SK-N-SH treated with all-trans-retinoic acid at 6 μM for 48 hours (cell line): ENCODE measurements at regions not wholly inside any gene's neighbourhood (a gene's known extent, or its start where the extent isn't known, plus 50 kb on each side); places are given as distances from the start of the nearest gene placed in this dataset.

Experiments used
- ATAC-seq: fragments of 200-7000 bp; cut with Tn5 transposase; 3 replicates; pipeline ENCODE4 v1.9.1; 2020; ENCODE audit warnings: mild to moderate bottlenecking, moderate library complexity
- ARNTL ChIP-seq: fragments of 450-650 bp; formaldehyde crosslinking; IDR thresholded peaks from 2 replicates; pipeline ENCODE4 v1.5.0; 2020; ENCODE audit warnings: low read depth, mild to moderate bottlenecking, moderate library complexity, borderline replicate concordance
- CREB5 ChIP-seq: fragments of 250-450 bp; sonication (Bioruptor Pico); IDR thresholded peaks from 2 replicates; pipeline ENCODE4 v1.5.1; 2020; ENCODE audit warnings: low read depth, mild to moderate bottlenecking, moderate library complexity
- CSDC2 ChIP-seq: fragments of 250-450 bp; sonication (Bioruptor Pico); IDR thresholded peaks from 2 replicates; pipeline ENCODE4 v1.5.0; 2020; ENCODE audit warnings: mild to moderate bottlenecking, moderate library complexity
- CSRNP3 ChIP-seq: fragments of 250-450 bp; sonication (Bioruptor Pico); IDR thresholded peaks from 2 replicates; pipeline ENCODE4 v1.5.1; 2021; ENCODE audit warnings: mild to moderate bottlenecking, moderate library complexity
- ESRRG ChIP-seq: fragments of 250-450 bp; sonication (Bioruptor Pico); IDR thresholded peaks from 2 replicates; pipeline ENCODE4 v1.6.1; 2021; ENCODE audit warnings: mild to moderate bottlenecking
- GLIS3 ChIP-seq: fragments of 250-450 bp; sonication (Bioruptor Pico); IDR thresholded peaks from 2 replicates; pipeline ENCODE4 v1.5.0; 2020; ENCODE audit warnings: mild to moderate bottlenecking, moderate library complexity
- ISL1 ChIP-seq: fragments of 250-450 bp; sonication (Bioruptor Pico); IDR thresholded peaks from 2 replicates; pipeline ENCODE4 v2.1.2; 2022; ENCODE audit warnings: mild to moderate bottlenecking, moderate library complexity
- OSR1 ChIP-seq: fragments of 250-450 bp; sonication (Bioruptor Pico); IDR thresholded peaks from 2 replicates; pipeline ENCODE4 v1.8.0; 2022; ENCODE audit warnings: moderate library complexity, mild to moderate bottlenecking, inconsistent platforms
- PATZ1 ChIP-seq: fragments of 250-450 bp; sonication (Bioruptor Pico); IDR thresholded peaks from 2 replicates; pipeline ENCODE4 v1.8.0; 2020; ENCODE audit warnings: mild to moderate bottlenecking, moderate library complexity, borderline replicate concordance
- PPARA ChIP-seq: fragments of 250-450 bp; sonication (Bioruptor Pico); IDR thresholded peaks from 2 replicates; pipeline ENCODE4 v1.5.0; 2020; ENCODE audit warnings: mild to moderate bottlenecking, borderline replicate concordance
- RARB ChIP-seq: fragments of 250-450 bp; sonication (Bioruptor Pico); IDR thresholded peaks from 2 replicates; pipeline ENCODE4 v1.8.0; 2021; ENCODE audit warnings: mild to moderate bottlenecking, moderate library complexity
- SNAI2 ChIP-seq: fragments of 250-450 bp; sonication (Bioruptor Pico); IDR thresholded peaks from 2 replicates; pipeline ENCODE4 v1.5.0; 2020; ENCODE audit warnings: mild to moderate bottlenecking, moderate library complexity
- TCF4 ChIP-seq: fragments of 250-450 bp; sonication (Bioruptor Pico); IDR thresholded peaks from 2 replicates; pipeline ENCODE4 v1.8.0; 2021; ENCODE audit warnings: mild to moderate bottlenecking, moderate library complexity, borderline replicate concordance
- TOX ChIP-seq: fragments of 250-450 bp; sonication (Bioruptor Pico); IDR thresholded peaks from 2 replicates; pipeline ENCODE4 v1.8.0; 2021; ENCODE audit warnings: mild to moderate bottlenecking, moderate library complexity, borderline replicate concordance
- ZC3H10 ChIP-seq: fragments of 250-450 bp; sonication (Bioruptor Pico); IDR thresholded peaks from 2 replicates; pipeline ENCODE4 v1.5.1; 2021; ENCODE audit warnings: mild to moderate bottlenecking, moderate library complexity
- ZFP3 ChIP-seq: fragments of 250-450 bp; sonication (Bioruptor Pico); IDR thresholded peaks from 2 replicates; pipeline ENCODE4 v1.5.0; 2020; ENCODE audit warnings: mild to moderate bottlenecking, moderate library complexity
- ZFP30 ChIP-seq: fragments of 450-650 bp; formaldehyde crosslinking; IDR thresholded peaks from 2 replicates; pipeline ENCODE4 v1.5.0; 2022; ENCODE audit warnings: mild to moderate bottlenecking, moderate library complexity
- ZNF70 ChIP-seq: fragments of 450-650 bp; formaldehyde crosslinking; IDR thresholded peaks from 2 replicates; pipeline ENCODE4 v1.5.0; 2020; ENCODE audit warnings: mild to moderate bottlenecking, moderate library complexity
- ZNF8 ChIP-seq: fragments of 450-650 bp; formaldehyde crosslinking; IDR thresholded peaks from 2 replicates; pipeline ENCODE4 v1.5.0; 2020; ENCODE audit warnings: mild to moderate bottlenecking, moderate library complexity
- TF ChIP-seq, protein P1 (sequence below): fragments of 250-450 bp; sonication (Bioruptor Pico); IDR thresholded peaks from 2 replicates; pipeline ENCODE4 v1.5.0; 2020; ENCODE audit warnings: mild to moderate bottlenecking, moderate library complexity
- TF ChIP-seq, protein P2 (sequence below): fragments of 250-450 bp; sonication (Bioruptor Pico); IDR thresholded peaks from 2 replicates; pipeline ENCODE4 v1.8.0; 2021; ENCODE audit warnings: low read depth, mild to moderate bottlenecking, moderate library complexity, borderline replicate concordance

DNA sequence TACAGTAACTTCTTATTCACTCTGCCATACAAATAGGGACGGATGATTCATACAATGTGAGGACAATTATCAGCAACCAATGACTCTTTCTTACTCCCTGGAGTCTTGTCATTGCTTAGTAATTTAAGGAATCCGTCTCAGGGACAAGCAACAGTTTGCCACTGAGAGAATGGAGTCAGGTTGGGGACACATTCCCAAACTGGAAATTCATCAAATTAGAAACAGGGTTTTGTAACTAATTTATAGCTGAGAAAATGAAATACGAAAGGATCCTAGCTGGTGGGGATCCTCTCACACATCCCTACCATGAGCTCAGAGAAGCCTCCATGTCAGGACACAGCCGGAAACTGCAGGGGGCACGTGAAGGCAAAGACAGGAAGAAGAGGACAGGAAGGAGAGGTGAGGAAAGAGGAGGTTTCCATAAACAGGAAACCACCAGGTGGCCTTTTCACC, 50.4 kb upstream of the KDR start:
- TF ChIP-seq, protein P1, sequence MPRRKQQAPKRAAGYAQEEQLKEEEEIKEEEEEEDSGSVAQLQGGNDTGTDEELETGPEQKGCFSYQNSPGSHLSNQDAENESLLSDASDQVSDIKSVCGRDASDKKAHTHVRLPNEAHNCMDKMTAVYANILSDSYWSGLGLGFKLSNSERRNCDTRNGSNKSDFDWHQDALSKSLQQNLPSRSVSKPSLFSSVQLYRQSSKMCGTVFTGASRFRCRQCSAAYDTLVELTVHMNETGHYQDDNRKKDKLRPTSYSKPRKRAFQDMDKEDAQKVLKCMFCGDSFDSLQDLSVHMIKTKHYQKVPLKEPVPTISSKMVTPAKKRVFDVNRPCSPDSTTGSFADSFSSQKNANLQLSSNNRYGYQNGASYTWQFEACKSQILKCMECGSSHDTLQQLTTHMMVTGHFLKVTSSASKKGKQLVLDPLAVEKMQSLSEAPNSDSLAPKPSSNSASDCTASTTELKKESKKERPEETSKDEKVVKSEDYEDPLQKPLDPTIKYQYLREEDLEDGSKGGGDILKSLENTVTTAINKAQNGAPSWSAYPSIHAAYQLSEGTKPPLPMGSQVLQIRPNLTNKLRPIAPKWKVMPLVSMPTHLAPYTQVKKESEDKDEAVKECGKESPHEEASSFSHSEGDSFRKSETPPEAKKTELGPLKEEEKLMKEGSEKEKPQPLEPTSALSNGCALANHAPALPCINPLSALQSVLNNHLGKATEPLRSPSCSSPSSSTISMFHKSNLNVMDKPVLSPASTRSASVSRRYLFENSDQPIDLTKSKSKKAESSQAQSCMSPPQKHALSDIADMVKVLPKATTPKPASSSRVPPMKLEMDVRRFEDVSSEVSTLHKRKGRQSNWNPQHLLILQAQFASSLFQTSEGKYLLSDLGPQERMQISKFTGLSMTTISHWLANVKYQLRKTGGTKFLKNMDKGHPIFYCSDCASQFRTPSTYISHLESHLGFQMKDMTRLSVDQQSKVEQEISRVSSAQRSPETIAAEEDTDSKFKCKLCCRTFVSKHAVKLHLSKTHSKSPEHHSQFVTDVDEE (CRISPR knock-in tag), result no peak
- TF ChIP-seq PATZ1 (CRISPR knock-in tag) (no peak), ISL1 (CRISPR knock-in tag) (no peak; the same call in 1 of the 2 replicates), RARB (no peak), TCF4 (CRISPR knock-in tag) (no peak), CSRNP3 (CRISPR knock-in tag) (no peak), OSR1 (CRISPR knock-in tag) (no peak), TOX (CRISPR knock-in tag) (no peak), PPARA (no peak), CREB5 (no peak), ARNTL (CRISPR knock-in tag) (no peak)
- TF ChIP-seq, all 23 proteins: peak for 0
- peak; percentile 84 for ATAC-seq

GRCh38 chr4:55176497-55176896, 51.1 kb upstream of the KDR start:
- no peak for ATAC-seq
- no peak for TF ChIP-seq ZNF70 (CRISPR knock-in tag)
- no peak for TF ChIP-seq ARNTL (CRISPR knock-in tag)
- TF ChIP-seq GLIS3 (CRISPR knock-in tag), result no peak
- no peak for TF ChIP-seq ZFP3
- TF ChIP-seq TCF4 (CRISPR knock-in tag), result no peak
- no peak for TF ChIP-seq ESRRG
- TF ChIP-seq CSDC2 (CRISPR knock-in tag), result no peak
- no peak for TF ChIP-seq ZFP30 (CRISPR knock-in tag)
- TF ChIP-seq OSR1 (CRISPR knock-in tag), result no peak

- TF ChIP-seq RARB (no peak), TOX (CRISPR knock-in tag) (no peak), PPARA (no peak), ARNTL (CRISPR knock-in tag) (no peak), ESRRG (no peak), TCF4 (CRISPR knock-in tag) (no peak), ISL1 (CRISPR knock-in tag) (no peak), SNAI2 (CRISPR knock-in tag) (no peak), ZFP3 (no peak), CSDC2 (CRISPR knock-in tag) (no peak), CSRNP3 (CRISPR knock-in tag) (no peak), PATZ1 (CRISPR knock-in tag) (no peak), ZNF8 (CRISPR knock-in tag) (no peak), ZC3H10 (CRISPR knock-in tag) (no peak), ZFP30 (CRISPR knock-in tag) (no peak)
- TF ChIP-seq, protein P2, sequence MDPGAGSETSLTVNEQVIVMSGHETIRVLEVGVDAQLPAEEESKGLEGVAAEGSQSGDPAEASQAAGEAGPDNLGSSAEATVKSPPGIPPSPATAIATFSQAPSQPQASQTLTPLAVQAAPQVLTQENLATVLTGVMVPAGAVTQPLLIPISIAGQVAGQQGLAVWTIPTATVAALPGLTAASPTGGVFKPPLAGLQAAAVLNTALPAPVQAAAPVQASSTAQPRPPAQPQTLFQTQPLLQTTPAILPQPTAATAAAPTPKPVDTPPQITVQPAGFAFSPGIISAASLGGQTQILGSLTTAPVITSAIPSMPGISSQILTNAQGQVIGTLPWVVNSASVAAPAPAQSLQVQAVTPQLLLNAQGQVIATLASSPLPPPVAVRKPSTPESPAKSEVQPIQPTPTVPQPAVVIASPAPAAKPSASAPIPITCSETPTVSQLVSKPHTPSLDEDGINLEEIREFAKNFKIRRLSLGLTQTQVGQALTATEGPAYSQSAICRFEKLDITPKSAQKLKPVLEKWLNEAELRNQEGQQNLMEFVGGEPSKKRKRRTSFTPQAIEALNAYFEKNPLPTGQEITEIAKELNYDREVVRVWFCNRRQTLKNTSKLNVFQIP, result no peak
- ATAC-seq, result no peak
Measured at GRCh38 chr4:55177461-55177860, 52.1 kb upstream of the KDR start.
